GM18499 (cell line): ENCODE measurements at regions not wholly inside any gene's neighbourhood (a gene's known extent, or its start where the extent isn't known, plus 50 kb on each side); places are given as distances from the start of the nearest gene placed in this dataset.
"Not testable (repeated sequence)": the region's sequence is repeated elsewhere in the genome, so short reads cannot be mapped to it uniquely, and the experiment has no call there.

Source experiments
- ATAC-seq: cut with Tn5 transposase; IDR thresholded peaks from one replicate; pipeline ENCODE4 v1.9.1; 2021; ENCODE audit warnings: moderate number of reproducible peaks; ENCODE audit not compliant: insufficient read depth, unreplicated experiment

DNA sequence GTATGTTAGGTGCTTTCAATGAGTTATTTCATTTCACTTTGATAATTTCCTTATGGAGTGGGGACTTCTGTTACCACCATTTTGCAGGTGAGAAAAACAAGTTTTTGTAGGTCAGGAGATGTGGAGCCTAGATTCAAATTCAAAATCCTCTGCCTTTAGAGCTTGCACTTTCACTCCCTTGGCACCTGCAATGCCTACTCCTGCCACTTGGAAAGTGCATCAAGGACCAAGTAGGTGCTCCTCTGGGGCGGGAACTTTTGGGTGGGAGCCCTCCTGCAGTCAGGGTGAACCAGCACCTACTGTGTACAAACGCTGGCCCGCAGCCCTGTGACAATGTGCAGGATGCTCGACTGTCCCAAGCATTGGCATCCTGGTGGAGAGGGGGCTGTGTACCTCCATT lies 199.0 kb downstream of the EMX2 start:
- ATAC-seq: no peak

DNA sequence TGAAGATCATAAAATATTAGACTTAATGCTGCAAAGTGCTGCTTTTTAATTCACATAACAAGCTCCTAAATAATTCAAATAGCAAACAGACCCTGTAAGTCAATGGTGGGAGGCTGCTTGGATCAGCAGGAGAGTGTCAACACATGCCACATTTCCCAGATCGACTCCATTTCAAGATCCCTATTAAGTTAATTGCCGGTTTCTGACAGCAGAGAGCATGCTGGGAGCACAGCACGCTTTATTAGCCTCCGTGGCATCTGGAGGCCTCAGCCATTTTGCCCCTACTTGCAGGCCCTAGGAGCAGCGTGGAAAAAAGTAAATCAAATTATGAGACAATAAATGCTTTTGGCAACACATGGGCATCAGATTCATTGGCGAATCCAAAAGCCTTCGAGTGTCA lies 201.0 kb downstream of the EMX2 start:
- no peak for ATAC-seq

DNA sequence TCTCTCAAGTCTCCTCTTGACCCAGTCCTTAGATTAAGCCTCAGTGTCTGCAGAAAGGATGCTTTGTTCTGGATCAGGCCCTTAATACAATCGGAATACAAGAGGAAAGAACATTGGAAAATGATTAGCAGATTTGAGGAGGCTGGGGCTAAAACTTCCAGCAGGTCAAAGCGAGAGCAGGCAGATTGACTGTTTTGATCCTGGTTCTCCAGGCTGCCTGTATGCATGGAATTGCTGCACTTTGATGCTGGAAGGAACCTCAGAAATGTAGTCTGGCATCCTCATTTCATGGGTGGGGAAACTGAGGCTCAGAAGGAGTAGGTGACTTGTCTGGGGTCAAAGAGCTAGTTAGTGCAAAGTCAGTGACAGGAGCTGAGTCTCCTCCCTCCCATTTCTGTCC lies 202.8 kb downstream of the EMX2 start:
- no peak for ATAC-seq

DNA sequence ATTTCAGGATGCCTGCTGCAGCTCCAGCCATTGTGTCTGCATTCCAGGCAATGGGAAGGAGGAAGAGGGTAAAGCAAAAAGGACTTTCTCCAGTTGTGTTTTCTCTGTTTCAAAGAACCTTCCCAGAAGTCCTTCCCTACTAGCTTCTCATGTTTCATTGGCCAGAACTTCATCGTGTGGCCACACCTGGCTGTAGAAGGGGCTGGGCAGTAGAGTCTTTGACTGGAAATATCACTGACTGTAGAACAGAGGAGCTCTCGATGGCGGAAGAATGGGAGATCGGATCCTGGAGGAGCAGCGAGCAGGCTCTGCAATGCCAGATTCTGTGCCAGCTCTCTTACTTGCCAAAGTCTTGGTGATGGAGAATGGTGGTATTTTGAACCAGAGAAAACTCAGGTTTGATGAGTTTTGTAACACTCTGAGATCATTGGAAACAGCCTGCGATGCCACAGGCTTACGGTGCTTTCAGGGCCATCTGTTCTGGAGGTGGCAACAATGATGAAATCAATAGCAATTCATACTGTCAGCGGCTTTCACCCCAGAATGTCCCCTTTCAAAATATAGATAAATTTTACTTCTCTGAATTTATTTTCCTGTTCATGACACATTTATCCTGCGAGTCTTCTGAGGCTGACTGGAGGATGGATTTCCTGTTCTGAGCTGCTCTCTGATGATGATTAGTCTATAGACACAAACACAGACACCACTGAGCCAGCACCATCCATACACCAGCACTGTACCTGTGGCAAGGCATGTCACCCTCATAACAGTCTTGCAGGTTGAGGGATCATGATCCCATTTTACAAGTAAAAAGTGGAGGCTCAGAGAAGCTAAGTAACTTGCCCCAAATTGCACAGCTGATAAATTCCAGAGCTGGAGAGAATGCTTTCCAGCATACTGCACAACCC lies 204.2 kb downstream of the EMX2 start:
- no peak for ATAC-seq

DNA sequence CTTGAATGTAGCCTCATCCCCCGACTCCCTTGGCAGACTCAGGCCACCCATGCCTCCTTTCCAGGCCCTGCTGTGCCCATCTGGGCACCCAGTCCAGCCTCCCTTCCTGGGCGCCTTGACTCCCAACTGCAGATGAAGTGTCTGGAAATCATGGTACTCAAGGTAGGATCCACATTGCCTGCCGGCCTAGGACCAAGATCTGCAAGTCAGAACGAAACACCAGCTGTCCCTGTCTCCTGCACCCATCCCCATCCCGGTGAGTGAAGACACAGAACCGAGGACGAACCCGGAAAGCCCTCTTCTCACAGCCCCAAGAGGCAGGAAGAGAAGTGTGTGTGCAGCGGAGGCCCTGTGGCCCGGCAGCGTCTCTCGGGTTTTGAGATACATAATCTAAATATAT lies 205.1 kb downstream of the EMX2 start:
- ATAC-seq: no peak

DNA sequence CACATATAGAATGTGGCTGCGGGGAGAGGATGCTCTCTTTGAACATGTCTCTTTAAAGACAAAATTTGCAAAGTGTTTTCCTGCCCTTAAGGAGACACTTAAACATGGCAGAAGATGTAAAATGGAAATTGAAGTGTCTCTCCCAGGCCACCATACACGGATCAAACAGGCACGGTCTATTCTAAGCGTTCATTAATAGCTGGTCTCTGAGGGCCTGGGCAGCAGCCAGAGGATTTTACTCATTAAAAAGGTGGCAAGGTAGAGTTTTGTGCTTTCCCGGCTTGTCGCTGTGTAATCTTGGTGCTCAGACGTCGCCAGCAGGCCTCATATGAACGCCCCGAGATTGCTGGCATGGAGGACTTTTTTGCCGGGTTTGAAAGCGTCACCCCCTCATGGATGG lies 205.5 kb downstream of the EMX2 start:
- no peak for ATAC-seq

DNA sequence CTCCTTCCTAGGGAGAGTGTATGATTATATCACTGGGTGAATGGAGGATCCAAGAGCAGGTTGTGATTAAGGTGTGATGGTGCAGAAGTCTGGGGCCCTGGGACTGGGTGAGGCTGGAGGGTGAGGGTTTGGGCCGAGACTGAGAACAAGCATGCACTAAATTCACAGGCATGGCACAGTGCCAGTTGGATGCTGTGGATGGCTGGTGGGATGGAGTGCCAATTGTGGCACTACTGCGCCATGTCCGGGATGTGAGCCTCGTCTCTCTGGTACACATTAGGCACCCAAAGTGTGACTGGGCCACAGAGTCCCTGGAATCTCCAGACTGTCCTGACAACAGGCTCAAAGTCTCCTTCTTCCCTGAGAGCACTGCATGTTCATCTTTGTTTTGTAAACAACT lies 208.1 kb downstream of the EMX2 start:
- no peak for ATAC-seq

DNA sequence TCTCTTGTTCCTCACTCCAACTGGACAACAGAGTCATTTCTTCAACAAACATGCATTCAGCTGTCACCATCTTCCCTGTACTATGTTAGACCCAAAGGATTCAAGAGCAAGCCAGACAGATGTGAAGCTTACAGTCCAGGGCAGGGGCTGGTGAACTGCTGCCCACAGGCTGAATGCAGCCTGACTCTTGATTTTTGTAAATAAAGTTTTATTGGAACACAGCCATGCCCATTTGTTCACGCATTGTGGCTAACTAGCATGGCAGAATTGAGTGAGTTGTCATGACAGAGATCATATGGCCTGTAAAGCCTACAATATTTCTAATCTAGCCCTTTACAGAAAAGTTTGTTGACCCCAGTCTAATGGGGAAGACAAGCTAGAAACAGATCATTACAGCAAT lies 208.7 kb downstream of the EMX2 start:
- no peak for ATAC-seq

DNA sequence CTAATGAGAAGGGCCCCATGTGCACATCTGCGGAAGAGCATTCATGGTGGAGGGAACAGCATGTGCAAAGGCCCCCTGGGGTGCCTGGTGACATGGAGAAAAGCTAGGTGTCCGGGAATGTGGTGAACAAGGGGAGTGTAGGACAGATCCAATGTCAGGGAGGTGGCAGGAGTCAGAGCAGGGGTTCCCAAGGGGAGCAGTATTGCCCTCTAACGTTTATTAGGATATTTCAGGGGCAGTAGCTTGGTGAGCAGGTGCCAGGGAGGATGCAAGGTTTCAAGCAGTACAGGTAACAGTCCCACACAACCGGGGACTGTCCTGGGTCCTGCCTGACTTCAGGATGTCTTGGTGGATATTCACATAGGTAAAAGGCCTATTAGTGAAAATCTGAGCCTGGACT lies 209.6 kb downstream of the EMX2 start:
- no peak for ATAC-seq

DNA sequence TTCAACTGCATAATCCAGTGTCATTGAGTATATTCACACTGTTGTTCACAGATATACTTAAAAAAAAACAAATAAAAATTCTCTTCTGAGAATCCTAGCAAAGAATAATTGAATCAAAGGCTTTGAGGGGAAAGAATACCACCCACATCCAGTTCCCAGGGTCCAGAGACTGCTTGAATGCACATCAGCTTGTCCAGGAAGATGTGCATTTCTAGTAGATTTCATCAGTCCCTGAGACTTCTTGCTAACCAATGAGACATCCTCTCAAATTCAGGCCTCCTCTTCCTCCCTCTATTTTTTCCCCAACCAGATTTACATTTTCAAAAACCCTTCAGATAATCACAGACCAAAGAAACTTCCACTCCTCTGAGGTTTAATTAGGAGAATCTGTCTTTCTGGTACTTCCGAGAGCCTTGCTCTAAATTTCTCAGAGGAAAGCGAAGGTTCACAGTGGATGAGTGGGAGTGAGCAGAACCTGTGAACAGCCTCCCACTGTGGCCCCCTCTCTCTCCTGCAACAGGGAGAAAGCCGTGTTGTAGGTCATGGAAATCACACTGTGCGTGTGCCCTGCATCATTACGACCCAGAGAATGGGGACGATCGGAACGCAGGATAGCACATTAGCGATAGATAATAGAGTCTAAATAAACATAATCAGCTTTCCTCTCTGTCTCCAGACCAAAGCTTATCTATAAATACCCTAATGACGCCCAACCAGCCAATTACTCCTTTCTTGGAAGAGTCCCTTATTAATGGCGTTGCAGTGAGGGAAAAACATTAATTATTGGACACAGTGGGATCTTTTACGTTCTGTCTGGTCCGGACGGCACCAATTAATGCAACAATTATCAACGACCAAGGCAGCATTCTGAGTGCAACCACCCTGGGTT lies 212.5 kb downstream of the EMX2 start:
- no peak for ATAC-seq

DNA sequence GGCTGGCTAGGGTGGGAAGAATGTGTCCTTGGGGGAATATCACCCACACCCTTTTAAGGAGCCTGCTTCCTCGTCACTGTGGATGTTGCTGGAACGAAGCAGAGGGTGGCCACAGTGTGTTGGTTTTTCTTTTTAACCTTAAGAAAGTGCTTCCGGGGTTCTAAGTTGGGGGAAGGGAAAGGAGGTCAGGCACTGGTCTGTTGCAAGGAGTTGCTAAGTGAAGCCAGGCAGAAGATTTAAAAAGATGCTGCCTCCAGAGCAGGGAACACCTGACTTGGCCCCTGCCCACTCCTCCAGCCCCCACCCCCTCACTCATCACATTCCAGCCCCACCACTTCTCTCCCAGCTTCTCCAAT lies 213.1 kb downstream of the EMX2 start:
- no peak for ATAC-seq

DNA sequence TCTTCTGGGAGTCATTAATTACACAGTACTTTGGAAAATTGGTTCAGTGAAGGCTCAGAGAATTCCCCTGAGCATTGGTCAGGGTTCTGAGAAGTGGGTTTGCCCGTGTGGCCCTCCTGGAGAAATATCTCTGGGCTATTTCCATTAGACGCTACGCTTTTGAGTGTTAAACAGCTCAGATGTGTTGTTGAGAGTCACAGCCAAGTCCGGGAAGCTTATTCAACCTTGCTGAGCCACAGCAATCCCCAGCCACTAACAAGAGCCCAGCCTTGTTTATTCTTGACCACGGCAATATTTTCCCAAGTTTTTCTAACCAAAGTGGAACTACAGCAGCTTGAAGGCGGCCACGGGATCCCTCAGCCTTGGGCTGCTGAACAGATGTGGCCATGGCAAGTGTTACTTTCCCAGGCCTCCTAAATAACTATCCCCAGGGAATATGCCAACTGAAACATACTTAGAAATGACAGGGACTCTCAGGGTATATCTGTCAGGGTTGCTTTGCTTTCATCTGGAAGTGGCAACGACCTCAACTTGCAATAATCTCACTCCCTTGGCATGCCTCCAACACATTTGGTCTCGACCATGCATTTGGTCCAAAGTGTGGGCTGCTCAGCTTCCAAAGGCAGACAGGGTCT lies 214.7 kb downstream of the EMX2 start:
- no peak for ATAC-seq

DNA sequence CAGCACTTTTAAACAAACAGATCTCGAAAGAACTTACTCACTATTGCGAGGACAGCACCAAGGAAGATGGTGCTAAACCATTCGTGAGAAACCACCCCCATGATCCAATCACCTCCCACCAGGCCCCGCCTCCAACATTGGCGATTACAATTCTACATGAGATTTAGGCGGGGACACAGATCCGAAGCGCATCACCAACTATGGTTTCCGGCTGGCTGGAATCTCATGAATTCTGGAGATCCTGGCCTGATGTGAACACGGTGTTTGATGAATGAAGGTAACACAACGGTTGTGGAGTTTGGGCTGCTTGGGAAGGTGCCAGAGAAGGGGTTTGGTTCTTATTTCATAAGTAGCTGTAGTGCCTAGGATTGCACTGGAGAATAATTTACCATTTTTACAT lies 216.7 kb downstream of the EMX2 start:
- no peak for ATAC-seq

DNA sequence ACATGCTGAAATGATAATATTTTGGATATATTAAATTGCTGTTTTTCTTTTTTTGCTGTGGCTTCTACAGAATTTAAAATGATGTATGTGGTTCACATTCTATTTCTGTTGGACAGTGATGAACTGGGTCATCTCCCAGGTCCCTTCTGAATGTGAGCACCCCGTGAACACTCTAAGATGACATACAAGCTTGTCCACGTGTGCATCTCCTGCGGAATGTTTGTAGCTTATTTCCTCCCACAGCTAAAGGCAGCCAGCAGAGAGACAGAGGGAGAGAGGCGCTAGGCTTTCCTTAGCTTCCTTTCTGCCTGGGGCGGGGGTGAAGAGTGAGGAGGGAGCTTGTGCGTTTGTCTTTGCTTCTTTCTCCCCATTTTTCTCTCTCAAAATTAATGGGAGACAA lies 219.1 kb downstream of the EMX2 start:
- no peak for ATAC-seq

DNA sequence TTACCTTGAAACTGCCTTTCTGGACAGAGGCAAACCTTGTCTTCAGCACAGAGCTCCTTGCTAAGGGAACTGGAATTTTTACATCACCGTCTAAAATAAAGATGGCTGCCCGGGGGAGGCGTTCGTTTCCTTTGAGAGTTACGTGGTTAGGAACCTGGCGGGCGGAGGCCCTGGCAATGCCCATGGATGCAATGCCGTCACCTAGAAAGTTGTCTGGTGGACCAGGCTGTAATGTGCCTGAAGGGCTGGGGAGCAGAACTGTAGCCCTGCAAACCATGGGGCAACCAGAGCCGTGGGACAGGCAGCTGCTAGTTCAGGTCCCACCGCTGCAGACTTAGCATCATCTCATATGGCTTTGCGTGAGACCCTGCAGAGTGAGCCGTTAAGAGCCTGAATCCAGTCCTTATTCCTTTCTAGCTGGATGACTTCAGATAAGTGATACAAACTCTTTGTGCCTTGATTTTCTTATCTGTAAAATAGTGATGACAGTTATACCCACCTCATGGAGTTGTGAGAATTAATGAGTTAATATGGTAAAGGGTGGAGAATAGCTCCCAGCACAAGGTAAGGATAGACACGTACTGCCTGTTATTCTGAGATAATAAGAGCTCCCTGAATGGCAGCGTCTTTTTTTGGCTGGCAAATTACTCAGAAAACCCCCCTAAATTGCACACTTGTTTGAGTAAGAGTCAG lies 219.7 kb downstream of the EMX2 start:
- no peak for ATAC-seq

DNA sequence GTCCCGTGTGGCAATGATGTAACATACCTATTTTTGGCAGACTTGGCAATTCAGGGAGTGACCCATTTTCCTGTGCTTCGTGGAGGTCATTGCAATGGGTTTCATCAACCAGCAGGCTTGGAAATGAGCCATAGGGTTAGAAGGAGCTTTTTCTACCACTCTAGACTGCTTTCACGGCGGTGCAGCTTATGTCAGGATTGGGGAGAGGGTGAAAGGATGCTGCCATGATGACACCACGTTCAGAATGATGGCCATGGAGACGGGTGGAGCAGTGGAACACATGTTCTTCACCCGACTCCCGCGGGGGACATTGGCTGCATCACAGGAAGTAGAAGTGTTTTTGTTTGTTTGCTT lies 220.2 kb downstream of the EMX2 start:
- no peak for ATAC-seq

DNA sequence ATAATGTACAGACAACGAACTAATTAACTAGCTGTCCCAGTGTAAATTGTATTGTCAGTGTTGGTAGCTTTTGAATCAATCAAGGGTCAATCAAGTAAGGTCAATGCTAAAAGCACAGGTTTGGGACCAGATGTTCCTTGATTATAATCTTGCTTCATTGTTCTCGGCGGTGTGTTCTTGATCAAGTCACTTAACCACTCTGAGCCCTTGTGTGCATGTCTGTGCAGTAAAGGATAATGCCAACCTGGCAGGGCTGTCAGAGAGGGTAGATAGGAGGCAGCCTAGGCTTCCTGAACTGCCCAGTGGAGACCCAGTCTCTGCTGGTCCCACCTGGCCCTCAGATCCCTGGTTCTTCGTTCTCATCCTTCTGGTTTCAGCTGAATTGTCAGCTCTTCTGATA lies 221.0 kb downstream of the EMX2 start:
- ATAC-seq: no peak

DNA sequence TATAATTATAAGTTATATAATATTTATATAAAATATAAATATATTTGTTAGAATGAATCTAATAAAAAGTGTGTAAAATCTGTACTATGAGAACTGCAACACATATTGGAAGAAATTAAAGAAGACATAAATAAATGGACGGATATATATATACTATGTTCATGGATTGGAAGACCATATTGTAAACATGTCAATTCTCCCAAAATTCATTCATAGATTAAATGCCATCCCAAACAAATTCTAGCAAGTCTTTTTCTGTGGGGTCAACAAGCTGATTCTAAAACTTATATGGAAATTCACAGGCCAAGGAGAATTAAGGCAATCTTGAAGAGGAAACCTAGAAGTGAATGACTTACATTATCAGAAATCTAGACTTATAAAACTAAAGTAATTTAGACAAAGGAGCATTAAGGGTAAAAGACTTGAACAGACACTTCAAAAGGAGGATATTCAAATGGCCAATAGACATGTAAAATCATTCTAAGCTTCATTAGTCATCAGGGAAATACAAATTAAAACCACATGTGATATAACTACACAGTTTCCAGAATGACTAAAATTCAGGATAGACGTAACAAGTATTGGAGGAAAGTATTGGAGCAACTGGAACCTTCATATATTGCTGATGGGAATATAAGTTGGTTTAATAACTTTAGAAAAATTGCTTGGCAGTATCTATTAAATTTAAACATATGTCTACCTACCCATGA lies 225.9 kb downstream of the EMX2 start:
- no peak for ATAC-seq

DNA sequence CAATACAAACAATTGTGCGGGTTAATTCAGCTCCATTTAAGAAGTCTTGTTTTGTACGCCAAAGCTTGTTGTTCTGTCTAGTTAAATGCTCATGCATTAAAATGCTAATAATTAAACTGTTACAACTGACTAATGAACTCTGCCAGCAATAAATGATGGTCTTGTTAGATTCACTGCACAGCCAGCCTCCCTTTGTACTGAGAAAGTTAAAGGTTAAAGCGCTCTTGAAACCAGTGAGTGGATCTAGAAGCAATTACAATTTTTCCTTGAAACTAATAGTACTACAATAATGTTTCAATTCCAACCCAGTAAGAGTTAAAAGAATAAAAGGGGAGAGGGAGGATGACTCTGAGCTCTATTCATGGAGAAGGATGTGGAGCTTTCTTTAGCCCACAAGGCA lies 233.0 kb downstream of the EMX2 start:
- ATAC-seq: no peak

DNA sequence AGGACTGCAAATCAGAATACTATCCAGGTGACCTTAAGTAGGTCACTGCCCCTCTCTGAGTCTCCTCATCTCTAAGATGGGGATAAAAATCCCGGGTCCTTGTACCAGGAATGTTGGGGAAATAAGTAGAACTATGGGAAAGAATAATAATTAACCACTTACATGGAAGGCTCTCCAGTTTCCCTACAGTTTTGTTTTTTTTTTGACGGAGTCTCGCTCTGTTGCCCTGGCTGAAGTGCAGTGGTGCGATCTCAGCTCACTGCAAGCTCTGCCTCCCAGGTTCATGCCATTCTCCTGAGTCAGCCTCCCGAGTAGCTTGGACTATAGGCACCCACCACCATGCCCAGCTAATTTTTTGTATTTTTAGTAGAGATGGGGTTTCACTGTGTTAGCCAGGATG lies 234.7 kb downstream of the EMX2 start:
- ATAC-seq: not testable (repeated sequence)
